ENCODE measurements at regions not wholly inside any gene's neighbourhood (a gene's known extent, or its start where the extent isn't known, plus 50 kb on each side); places are given as distances from the start of the nearest gene placed in this dataset.

GRCh38 chr18:8548186-8548585 lies 61.1 kb upstream of the RAB12 start:
- peaks cover 27% of the 10 kb centered on the region for H3K4me1 Mint-ChIP-seq
- POLR2A ChIA-PET = no interaction called here
- no peaks in the 10 kb centered on the region for H3K36me3 Mint-ChIP-seq
- DNase-seq (ENCODE audit: low spot score) (no peak), ATAC-seq (no peak)
- no peak overlapping the region for H3K27ac Mint-ChIP-seq
- no peaks in the 10 kb centered on the region for H3K9me3 Mint-ChIP-seq
- TF ChIP-seq ATF1 (CRISPR knock-in tag; IDR thresholded peaks at IDR 0.05) (no peak), NFYB (CRISPR knock-in tag; conservative IDR thresholded peaks at IDR 0.05; ENCODE audit: low read depth) (no peak), SMAD4 (CRISPR knock-in tag; IDR thresholded peaks at IDR 0.05) (no peak), ZNF219 (CRISPR knock-in tag; IDR thresholded peaks at IDR 0.05; ENCODE audit: borderline replicate concordance) (no peak), SOX15 (CRISPR knock-in tag; IDR thresholded peaks at IDR 0.05) (no peak), NFE2L1 (CRISPR knock-in tag; IDR thresholded peaks at IDR 0.05) (no peak), ZSCAN18 (CRISPR knock-in tag; IDR thresholded peaks at IDR 0.05) (no peak), NR2C2 (CRISPR knock-in tag; IDR thresholded peaks at IDR 0.05) (no peak), CREM (CRISPR knock-in tag; IDR thresholded peaks at IDR 0.05) (no peak), SP1 (CRISPR knock-in tag; conservative IDR thresholded peaks at IDR 0.05) (no peak), ZNF281 (CRISPR knock-in tag; IDR thresholded peaks at IDR 0.05) (no peak), CDX4 (CRISPR knock-in tag; IDR thresholded peaks at IDR 0.05; ENCODE audit: borderline replicate concordance) (no peak)
- CTCF ChIA-PET = no interaction called here
- H3K27me3 Mint-ChIP-seq (ENCODE audit: low read depth) = no peaks in the 10 kb centered on the region
- no peak overlapping the region for H3K4me3 Mint-ChIP-seq

GRCh38 chr18:8549254-8549757 lies 59.9 kb upstream of the RAB12 start:
- DNase-seq (ENCODE audit: low spot score) (no peak), ATAC-seq (no peak)
- Mint-ChIP-seq H3K9me3 (no peaks in the 10 kb centered on the region), H3K27me3 (ENCODE audit: low read depth) (no peaks in the 10 kb centered on the region), H3K27ac (no peak overlapping the region), H3K4me3 (no peak overlapping the region), H3K4me1 (peaks cover 30% of the 10 kb centered on the region), H3K36me3 (no peaks in the 10 kb centered on the region)
- POLR2A ChIA-PET = no interaction called here
- CTCF ChIA-PET = no interaction called here
- no peak for TF ChIP-seq IRF1 (CRISPR knock-in tag; IDR thresholded peaks at IDR 0.05)
- no peak for TF ChIP-seq E2F1 (CRISPR knock-in tag; IDR thresholded peaks at IDR 0.05)
- no peak for TF ChIP-seq JAZF1 (CRISPR knock-in tag; IDR thresholded peaks at IDR 0.05)
- TF ChIP-seq TEAD4 (CRISPR knock-in tag; IDR thresholded peaks at IDR 0.05) = no peak
- no peak for TF ChIP-seq ZBTB43 (CRISPR knock-in tag; IDR thresholded peaks at IDR 0.05)
- no peak for TF ChIP-seq KAT7 (CRISPR knock-in tag; IDR thresholded peaks at IDR 0.05; ENCODE audit: borderline replicate concordance)
- no peak for TF ChIP-seq TCF7 (CRISPR knock-in tag; IDR thresholded peaks at IDR 0.05; ENCODE audit: low read depth)
- no peak for TF ChIP-seq PRRX2 (CRISPR knock-in tag; IDR thresholded peaks at IDR 0.05)
- TF ChIP-seq GRHL2 (CRISPR knock-in tag; IDR thresholded peaks at IDR 0.05; ENCODE audit: insufficient replicate concordance, severe bottlenecking) = no peak
- no peak for TF ChIP-seq ERG (CRISPR knock-in tag; IDR thresholded peaks at IDR 0.05)
- no peak for TF ChIP-seq SMAD3 (CRISPR knock-in tag; IDR thresholded peaks at IDR 0.05; ENCODE audit: borderline replicate concordance)
- no peak for TF ChIP-seq ZNF281 (CRISPR knock-in tag; IDR thresholded peaks at IDR 0.05)
- TF ChIP-seq ZNF671 (CRISPR knock-in tag; IDR thresholded peaks at IDR 0.05) = no peak
- TF ChIP-seq ELF4 (CRISPR knock-in tag; IDR thresholded peaks at IDR 0.05; ENCODE audit: low read depth) = no peak
